BE2C (cell line): ENCODE measurements at regions not wholly inside any gene's neighbourhood (a gene's known extent, or its start where the extent isn't known, plus 50 kb on each side); places are given as distances from the start of the nearest gene placed in this dataset.
A peak's percentile ranks its signal among the peaks of the same experiment; 100 is the strongest.

Experiments
- DNase-seq: peaks from one replicate; pipeline ENCODE4 v3.0.0-alpha.2; 2020
- H3K27me3 ChIP-seq: fragments of 250-450 bp; sonication (Bioruptor Pico); 2 replicates; pipeline ENCODE4 v1.5.1; 2020; ENCODE audit warnings: mild to moderate bottlenecking
- H3K36me3 ChIP-seq: fragments of 250-450 bp; sonication (Bioruptor Pico); 2 replicates; pipeline ENCODE4 v1.5.1; 2020; ENCODE audit warnings: mild to moderate bottlenecking
- H3K4me1 ChIP-seq: fragments of 250-450 bp; sonication (Bioruptor Pico); 2 replicates; pipeline ENCODE4 v1.5.1; 2020
- H3K4me3 ChIP-seq: 2 replicates; pipeline ENCODE4 v1.5.1; 2011; ENCODE audit warnings: low read depth, low read length
- H3K9me3 ChIP-seq: fragments of 250-450 bp; sonication (Bioruptor Pico); 2 replicates; pipeline ENCODE4 v1.5.1; 2020
- TF ChIP-seq, protein P1 (sequence below): IDR thresholded peaks from 2 replicates; pipeline ENCODE4 v1.5.1; 2012; ENCODE audit warnings: mild to moderate bottlenecking, low read depth, low read length

DNA sequence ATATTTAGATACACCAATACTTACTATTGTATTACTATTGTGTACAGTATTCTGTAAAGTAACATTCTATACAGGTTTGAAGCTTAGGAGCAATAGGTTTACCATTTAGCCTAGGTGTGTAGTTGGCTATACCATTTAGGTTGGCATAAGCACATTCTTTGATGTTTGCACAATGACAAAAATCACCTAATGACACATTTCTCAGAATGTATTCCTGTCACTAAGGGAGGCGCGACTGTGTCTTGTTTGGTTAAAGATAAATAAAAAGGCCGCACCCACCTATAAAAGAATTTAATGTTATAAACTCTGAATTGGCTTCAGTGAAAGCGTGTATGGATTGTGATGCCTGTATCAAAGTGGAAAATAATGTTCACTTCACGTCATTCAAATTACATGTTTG, 1815.4 kb upstream of the CDH6 start:
- no peak for DNase-seq
- H3K36me3 ChIP-seq: no peaks in the 10 kb centered on the region
- no peaks in the 10 kb centered on the region for H3K4me1 ChIP-seq
- TF ChIP-seq, protein P1, sequence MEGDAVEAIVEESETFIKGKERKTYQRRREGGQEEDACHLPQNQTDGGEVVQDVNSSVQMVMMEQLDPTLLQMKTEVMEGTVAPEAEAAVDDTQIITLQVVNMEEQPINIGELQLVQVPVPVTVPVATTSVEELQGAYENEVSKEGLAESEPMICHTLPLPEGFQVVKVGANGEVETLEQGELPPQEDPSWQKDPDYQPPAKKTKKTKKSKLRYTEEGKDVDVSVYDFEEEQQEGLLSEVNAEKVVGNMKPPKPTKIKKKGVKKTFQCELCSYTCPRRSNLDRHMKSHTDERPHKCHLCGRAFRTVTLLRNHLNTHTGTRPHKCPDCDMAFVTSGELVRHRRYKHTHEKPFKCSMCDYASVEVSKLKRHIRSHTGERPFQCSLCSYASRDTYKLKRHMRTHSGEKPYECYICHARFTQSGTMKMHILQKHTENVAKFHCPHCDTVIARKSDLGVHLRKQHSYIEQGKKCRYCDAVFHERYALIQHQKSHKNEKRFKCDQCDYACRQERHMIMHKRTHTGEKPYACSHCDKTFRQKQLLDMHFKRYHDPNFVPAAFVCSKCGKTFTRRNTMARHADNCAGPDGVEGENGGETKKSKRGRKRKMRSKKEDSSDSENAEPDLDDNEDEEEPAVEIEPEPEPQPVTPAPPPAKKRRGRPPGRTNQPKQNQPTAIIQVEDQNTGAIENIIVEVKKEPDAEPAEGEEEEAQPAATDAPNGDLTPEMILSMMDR: no peak
- no peaks in the 10 kb centered on the region for H3K27me3 ChIP-seq
- H3K4me3 ChIP-seq: no peak overlapping the region
- no peaks in the 10 kb centered on the region; the same call in 1 of the 2 replicates for H3K9me3 ChIP-seq

DNA sequence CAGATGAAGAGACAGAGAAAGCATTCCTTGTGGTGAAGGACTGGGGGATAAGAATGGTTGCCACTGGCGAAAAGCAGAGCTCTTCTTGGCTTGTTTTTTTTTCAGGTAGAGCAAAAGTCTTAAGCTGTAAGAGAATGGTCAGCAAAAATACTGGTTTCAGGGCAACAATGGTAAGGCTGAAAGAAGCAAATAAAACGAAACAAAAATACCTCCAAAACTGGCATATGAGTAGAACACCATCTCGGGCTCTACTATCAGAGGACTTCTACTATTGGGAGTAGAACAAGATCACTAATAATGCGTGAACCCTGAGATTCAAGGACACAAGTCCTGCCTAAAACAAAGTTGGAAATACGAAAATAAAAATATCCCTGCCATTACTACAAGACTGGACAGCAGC, 1823.2 kb upstream of the CDH6 start:
- no peak for DNase-seq
- Histone ChIP-seq H3K9me3 (no peaks in the 10 kb centered on the region), H3K4me3 (no peak overlapping the region), H3K27me3 (no peaks in the 10 kb centered on the region), H3K4me1 (no peaks in the 10 kb centered on the region), H3K36me3 (no peaks in the 10 kb centered on the region)
- TF ChIP-seq, protein P1: no peak

DNA sequence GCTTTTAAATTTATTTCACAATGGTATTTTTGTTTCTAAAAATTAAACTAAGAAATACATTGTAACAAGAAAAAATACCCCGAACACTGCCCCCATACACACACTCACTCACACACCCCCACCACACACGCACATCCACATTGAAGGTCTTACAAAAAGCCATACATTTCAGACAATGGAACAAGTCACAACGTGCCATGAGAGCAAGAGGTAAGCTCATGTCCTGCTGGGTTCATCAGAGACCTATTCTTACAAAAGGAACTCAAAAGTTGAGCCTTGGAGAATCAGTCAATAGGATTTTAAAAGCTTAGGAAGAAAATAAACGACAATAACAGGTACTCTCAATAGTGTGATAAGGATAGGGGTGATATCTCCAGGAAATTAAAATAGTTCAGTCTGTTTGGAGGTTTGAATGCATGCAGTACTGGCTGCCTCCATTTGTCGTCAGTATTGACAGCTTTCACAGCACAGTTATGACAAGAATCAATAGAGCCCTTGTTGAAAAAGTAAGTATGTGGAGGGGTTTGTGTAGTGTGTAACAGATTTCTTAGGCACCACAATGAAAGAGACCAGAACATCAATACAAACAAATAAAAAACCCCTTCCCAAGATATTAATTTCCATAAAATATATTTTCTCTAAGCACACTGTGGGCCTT, 1826.2 kb upstream of the CDH6 start:
- Histone ChIP-seq H3K27me3 (no peaks in the 10 kb centered on the region), H3K36me3 (no peaks in the 10 kb centered on the region), H3K4me1 (no peaks in the 10 kb centered on the region), H3K4me3 (no peak overlapping the region), H3K9me3 (no peaks in the 10 kb centered on the region)
- DNase-seq: peak; percentile 26
- TF ChIP-seq, protein P1: peak; percentile 81

DNA sequence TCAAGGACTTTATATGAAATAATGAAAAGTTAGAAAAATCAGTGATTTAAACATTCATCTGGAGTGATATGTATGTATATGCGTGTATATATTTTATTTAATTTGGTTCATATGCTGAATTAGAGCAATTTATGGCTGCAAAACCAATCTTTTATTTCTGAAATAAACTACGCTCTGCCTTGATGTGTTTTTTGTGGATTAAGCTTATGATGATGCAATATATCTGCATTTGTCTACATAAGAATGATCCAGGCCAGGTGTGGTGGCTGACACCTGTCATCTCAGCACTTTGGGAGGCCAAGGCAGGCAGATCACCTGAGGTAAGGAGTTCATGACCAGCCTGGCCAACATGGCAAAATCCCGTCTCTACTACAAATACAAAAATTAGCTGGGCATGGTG, 1842.3 kb upstream of the CDH6 start:
- Histone ChIP-seq H3K9me3 (no peaks in the 10 kb centered on the region), H3K4me1 (no peaks in the 10 kb centered on the region), H3K27me3 (no peaks in the 10 kb centered on the region), H3K36me3 (no peaks in the 10 kb centered on the region), H3K4me3 (no peak overlapping the region)
- TF ChIP-seq, protein P1: no peak
- no peak for DNase-seq

DNA sequence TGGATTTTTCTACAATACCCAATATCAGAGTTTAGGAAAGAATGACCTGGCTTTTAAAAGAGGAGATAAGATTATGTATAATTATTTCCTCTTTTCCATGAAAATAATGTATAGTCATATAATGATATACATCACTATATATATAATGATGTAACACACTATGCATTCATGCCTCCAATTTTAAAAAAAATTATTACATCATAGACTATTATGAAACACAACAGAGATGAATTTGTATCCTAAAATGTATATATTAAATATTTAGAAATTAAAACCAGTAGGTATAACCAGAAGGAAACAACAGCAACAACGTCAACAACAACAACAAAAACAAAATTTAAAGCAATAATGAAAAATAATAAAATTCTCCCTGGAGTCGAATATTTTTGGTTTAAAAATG, 1856.5 kb upstream of the CDH6 start:
- Histone ChIP-seq H3K36me3 (no peaks in the 10 kb centered on the region), H3K4me3 (no peak overlapping the region), H3K9me3 (no peaks in the 10 kb centered on the region), H3K27me3 (no peaks in the 10 kb centered on the region), H3K4me1 (no peaks in the 10 kb centered on the region)
- no peak for DNase-seq
- TF ChIP-seq, protein P1: no peak

DNA sequence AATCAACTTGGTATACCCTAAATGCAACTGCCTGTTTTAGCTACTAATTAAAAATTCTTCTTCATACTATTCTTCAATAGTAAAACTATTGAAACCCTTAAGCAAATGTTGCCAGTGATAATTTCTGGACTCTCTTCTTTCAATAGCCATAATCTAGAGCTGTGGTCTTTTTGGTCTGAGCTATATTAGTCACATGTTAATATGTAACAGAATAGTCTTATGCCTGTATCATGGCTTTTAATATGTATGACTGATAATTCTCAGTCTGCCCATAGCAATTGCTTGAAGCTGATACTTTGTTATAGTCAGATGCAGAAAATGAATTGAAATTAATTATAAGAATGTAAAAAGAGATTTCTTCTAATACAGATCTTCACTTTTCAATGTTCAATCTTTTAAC, 1871.9 kb upstream of the CDH6 start:
- Histone ChIP-seq H3K27me3 (no peaks in the 10 kb centered on the region), H3K4me3 (no peak overlapping the region), H3K9me3 (no peaks in the 10 kb centered on the region), H3K4me1 (no peaks in the 10 kb centered on the region), H3K36me3 (no peaks in the 10 kb centered on the region)
- TF ChIP-seq, protein P1: no peak
- DNase-seq: no peak
